ENCODE measurements at regions not wholly inside any gene's neighbourhood (a gene's known extent, or its start where the extent isn't known, plus 50 kb on each side); places are given as distances from the start of the nearest gene placed in this dataset.

- TF ChIP-seq EGR1 (IDR thresholded peaks at IDR 0.05; ENCODE audit: low read depth): no peak
- no peak for TF ChIP-seq POLR2A (IDR thresholded peaks at IDR 0.05; ENCODE audit: borderline replicate concordance, extremely low read depth, insufficient read depth, insufficient read length)
- no peak for TF ChIP-seq CBX3 (IDR thresholded peaks at IDR 0.05; ENCODE audit: low read depth)
- no peak for TF ChIP-seq CTCF (IDR thresholded peaks at IDR 0.05 in 2 of 3, conservative IDR thresholded peaks at IDR 0.05 in 1 of 3; ENCODE audit: borderline replicate concordance in 1 of 3, insufficient read depth in 1 of 3, low read depth in 2 of 3, low read length in 2 of 3)
- no peak for TF ChIP-seq ZNF274 (IDR thresholded peaks at IDR 0.05; ENCODE audit: low read depth, low read length)
Observed at GRCh38 chr10:22481687-22482539, 136.6 kb downstream of the SPAG6 start.
